Spleen (tissue), 7 donors: ENCODE measurements at regions not wholly inside any gene's neighbourhood (a gene's known extent, or its start where the extent isn't known, plus 50 kb on each side); places are given as distances from the start of the nearest gene placed in this dataset.

Experiments used
- CTCF ChIP-seq, 11 experiments: fragments of 200-600 bp in 7 of 11; fragments of 450-650 bp in 4 of 11; sonication (generic) in 4 of 11; IDR thresholded peaks in 8 of 11; conservative IDR thresholded peaks in 3 of 11; 1 replicate in 7 of 11; 2 replicates in 4 of 11; pipeline versions ENCODE4 v1.4.0 to v1.8.0; 2016 to 2021; ENCODE audit warnings: antibody characterized with exemption in 11 of 11, inconsistent platforms in 4 of 11, mild to moderate bottlenecking in 1 of 11
- POLR2A ChIP-seq, 3 donors: fragments of 450-650 bp; IDR thresholded peaks; one replicate each; pipeline ENCODE4 v1.5.1; 2017; ENCODE audit warnings: antibody characterized with exemption in 3 of 3, mild to moderate bottlenecking in 1 of 3
- POLR2AphosphoS5 ChIP-seq, 3 donors: sonication (generic); formaldehyde crosslinking; IDR thresholded peaks; one replicate each; pipeline ENCODE4 v1.5.1; 2017; ENCODE audit warnings: antibody characterized with exemption in 3 of 3
- donor health status: DM: no; HTN: no; CAD: no; lungs with moderate emphysema.
- donor health status: DM: no; HTN: no; CAD: no.
- donor health status: DM: no; HTN: no; CAD: no.

GRCh38 chr14:65297744-65298143, 114.8 kb upstream of the FUT8 start:
- TF ChIP-seq CTCF (IDR thresholded peaks at IDR 0.05 in 8 of 11, conservative IDR thresholded peaks at IDR 0.05 in 3 of 11) (no peak), POLR2AphosphoS5 (IDR thresholded peaks at IDR 0.05) (no peak), POLR2A (IDR thresholded peaks at IDR 0.05) (no peak)
